Testis (tissue), 2 donors: ENCODE measurements at regions not wholly inside any gene's neighbourhood (a gene's known extent, or its start where the extent isn't known, plus 50 kb on each side); places are given as distances from the start of the nearest gene placed in this dataset.
"Not testable (repeated sequence)": the region's sequence is repeated elsewhere in the genome, so short reads cannot be mapped to it uniquely, and the experiment has no call there.

Experiments
- DNase-seq: peaks from one replicate; pipeline ENCODE4 v3.0.0-alpha.2; 2019
- H3K27ac ChIP-seq, 2 donors: fragments of 200-600 bp; sonication (generic); one replicate each; pipeline ENCODE4 v1.5.1; 2019
- H3K27me3 ChIP-seq: fragments of 200-600 bp; sonication (generic); one replicate; pipeline ENCODE4 v1.5.1; 2019
- H3K36me3 ChIP-seq: fragments of 200-600 bp; sonication (generic); one replicate; pipeline ENCODE4 v1.5.1; 2017; ENCODE audit warnings: low read depth; ENCODE audit errors: missing control alignments
- H3K4me1 ChIP-seq: fragments of 200-600 bp; sonication (generic); one replicate; pipeline ENCODE4 v1.5.1; 2019
- H3K4me3 ChIP-seq, 2 donors: fragments of 200-600 bp; sonication (generic); one replicate each; pipeline ENCODE4 v1.5.1; 2017 to 2019
- H3K9me3 ChIP-seq: fragments of 200-600 bp; sonication (generic); one replicate; pipeline ENCODE4 v1.5.1; 2017
- POLR2A ChIP-seq: fragments of 450-650 bp; IDR thresholded peaks from one replicate; pipeline ENCODE4 v1.6.1; 2017; ENCODE audit warnings: antibody characterized with exemption, mild to moderate bottlenecking, moderate library complexity
- WGBS, 2 donors: methylation state at CpG; one replicate each; pipeline ENCODE4 v1.1.5; 2018; 5-methylcytosine and 5-hydroxymethylcytosine counted together
- intact Hi-C: fragments of 100-400 bp; cut with DNase I; formaldehyde crosslinking; loops from one replicate; pipeline ENCODE4 v1.15.1; 2023; ENCODE audit warnings: low total_unique reads
- TF ChIP-seq, protein P1 (sequence below), 3 experiments: fragments of 450-650 bp in 2 of 3; fragments of 200-600 bp in 1 of 3; sonication (generic) in 1 of 3; IDR thresholded peaks; one replicate each; pipeline ENCODE4 v1.5.1; 2016 to 2019; ENCODE audit warnings: antibody characterized with exemption in 3 of 3, mild to moderate bottlenecking in 2 of 3, moderate library complexity in 1 of 3

DNA sequence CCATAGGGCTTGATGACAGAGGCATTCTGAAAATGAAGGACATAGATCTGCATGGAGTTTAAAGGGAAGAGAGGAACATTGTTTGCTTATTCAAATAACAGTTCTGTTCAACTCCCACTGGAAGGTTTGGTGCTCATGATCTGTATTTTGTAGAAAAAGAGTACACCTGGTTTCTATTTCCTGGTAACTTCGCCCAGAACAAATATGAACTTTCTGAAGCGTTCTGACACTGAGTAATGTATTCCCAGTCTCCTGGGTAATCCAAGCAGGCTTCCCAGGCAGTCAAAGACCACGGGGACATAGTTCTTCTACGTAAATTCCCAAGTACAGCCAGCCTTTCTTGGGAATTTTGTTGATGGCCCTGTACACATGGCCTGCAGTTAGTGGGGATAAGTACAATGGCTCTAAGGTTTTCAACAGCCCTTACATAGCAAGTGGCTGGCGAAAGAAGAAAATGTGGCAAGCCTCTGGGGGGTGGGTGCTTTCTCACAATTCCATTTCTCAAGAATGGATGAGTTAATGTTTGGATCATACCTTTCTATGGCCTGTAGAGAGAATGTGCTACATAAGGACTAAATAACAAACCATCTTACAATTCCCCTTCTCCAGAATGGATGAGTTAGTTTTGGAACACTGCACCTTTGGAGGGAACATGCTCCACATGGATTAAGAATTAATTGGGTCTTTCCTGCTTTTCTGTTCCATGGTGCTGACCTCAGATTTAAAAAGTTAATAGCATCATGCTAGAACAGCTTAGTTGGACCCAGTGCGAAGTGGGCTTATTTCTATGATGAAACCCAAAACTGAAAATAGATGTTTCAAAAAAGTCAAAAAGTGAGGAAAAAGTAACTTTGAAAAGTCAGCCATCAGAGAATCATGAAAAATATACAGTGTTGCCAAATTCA, 52.7 kb downstream of the COL6A6 start:
- H3K4me3 ChIP-seq, result no peak overlapping the region
- DNase-seq, result no peak

GRCh38 chr3:130572769-130573168, 55.8 kb downstream of the COL6A6 start:
- WGBS, 2 donors, result 79 to 80% methylated on average over 2 of the region's 2 CpGs
- no peak overlapping the region for H3K27ac ChIP-seq
- H3K4me3 ChIP-seq, result no peak overlapping the region
- no peaks in the 10 kb centered on the region for H3K36me3 ChIP-seq
- DNase-seq, result no peak
- no peaks in the 10 kb centered on the region for H3K27me3 ChIP-seq
- no peaks in the 10 kb centered on the region for H3K4me1 ChIP-seq
- TF ChIP-seq POLR2A, result no peak
- TF ChIP-seq, protein P1, sequence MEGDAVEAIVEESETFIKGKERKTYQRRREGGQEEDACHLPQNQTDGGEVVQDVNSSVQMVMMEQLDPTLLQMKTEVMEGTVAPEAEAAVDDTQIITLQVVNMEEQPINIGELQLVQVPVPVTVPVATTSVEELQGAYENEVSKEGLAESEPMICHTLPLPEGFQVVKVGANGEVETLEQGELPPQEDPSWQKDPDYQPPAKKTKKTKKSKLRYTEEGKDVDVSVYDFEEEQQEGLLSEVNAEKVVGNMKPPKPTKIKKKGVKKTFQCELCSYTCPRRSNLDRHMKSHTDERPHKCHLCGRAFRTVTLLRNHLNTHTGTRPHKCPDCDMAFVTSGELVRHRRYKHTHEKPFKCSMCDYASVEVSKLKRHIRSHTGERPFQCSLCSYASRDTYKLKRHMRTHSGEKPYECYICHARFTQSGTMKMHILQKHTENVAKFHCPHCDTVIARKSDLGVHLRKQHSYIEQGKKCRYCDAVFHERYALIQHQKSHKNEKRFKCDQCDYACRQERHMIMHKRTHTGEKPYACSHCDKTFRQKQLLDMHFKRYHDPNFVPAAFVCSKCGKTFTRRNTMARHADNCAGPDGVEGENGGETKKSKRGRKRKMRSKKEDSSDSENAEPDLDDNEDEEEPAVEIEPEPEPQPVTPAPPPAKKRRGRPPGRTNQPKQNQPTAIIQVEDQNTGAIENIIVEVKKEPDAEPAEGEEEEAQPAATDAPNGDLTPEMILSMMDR (IDR thresholded peaks at IDR 0.05), result no peak
- no peaks in the 10 kb centered on the region for H3K9me3 ChIP-seq
- intact Hi-C loops, result no loop called here

More for the DNA sequence above, 52.7 kb downstream of the COL6A6 start:
- Histone ChIP-seq H3K27ac (no peak overlapping the region), H3K4me1 (no peaks in the 10 kb centered on the region), H3K36me3 (no peaks in the 10 kb centered on the region), H3K9me3 (no peaks in the 10 kb centered on the region), H3K27me3 (no peaks in the 10 kb centered on the region)
- no peak for TF ChIP-seq POLR2A
- TF ChIP-seq, protein P1 (IDR thresholded peaks at IDR 0.05), result no peak
- WGBS, 2 donors, result 91% methylated on average over 6 of the region's 6 CpGs
- intact Hi-C loops, result no loop called here

GRCh38 chr3:130576375-130577266, 59.6 kb downstream of the COL6A6 start:
- 72% methylated on average over 3 of the region's 3 CpGs for WGBS, 2 donors
- Histone ChIP-seq H3K27ac (no peak overlapping the region), H3K36me3 (no peaks in the 10 kb centered on the region), H3K27me3 (no peaks in the 10 kb centered on the region), H3K4me1 (no peaks in the 10 kb centered on the region), H3K4me3 (no peak overlapping the region), H3K9me3 (no peaks in the 10 kb centered on the region)
- intact Hi-C loops, result no loop called here
- TF ChIP-seq POLR2A, result no peak
- TF ChIP-seq, protein P1 (IDR thresholded peaks at IDR 0.05), result no peak
- DNase-seq, result no peak

- TF ChIP-seq POLR2A, result no peak
- TF ChIP-seq, protein P1 (IDR thresholded peaks at IDR 0.05), result no peak
- Histone ChIP-seq H3K36me3 (no peaks in the 10 kb centered on the region), H3K9me3 (no peaks in the 10 kb centered on the region), H3K4me3 (no peak overlapping the region), H3K4me1 (no peaks in the 10 kb centered on the region), H3K27me3 (no peaks in the 10 kb centered on the region), H3K27ac (no peak overlapping the region)
- DNase-seq, result no peak
- intact Hi-C loops, result no loop called here
These were observed 65.6 kb downstream of the COL6A6 start for GRCh38 chr3:130582457-130583153.

DNA sequence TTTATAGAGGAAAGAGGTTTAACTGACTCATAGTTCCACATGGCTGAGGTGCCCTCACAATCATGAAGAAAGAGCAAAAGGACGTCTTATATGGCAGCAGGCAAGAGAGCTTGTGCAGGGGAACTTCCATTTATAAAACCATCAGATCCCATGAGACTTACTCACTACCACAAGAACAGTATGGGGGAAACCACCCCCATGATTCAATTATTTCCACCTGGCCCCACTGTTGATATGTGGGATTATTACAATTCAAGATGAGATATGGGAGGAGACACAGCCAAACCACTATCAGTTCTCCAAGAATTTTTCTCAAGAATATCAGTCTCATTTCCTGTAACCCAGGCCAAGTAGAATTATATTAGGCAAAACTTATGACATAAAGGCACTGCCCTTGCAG, 77.8 kb downstream of the COL6A6 start:
- DNase-seq, H3K36me3 ChIP-seq, H3K27me3 ChIP-seq, H3K9me3 ChIP-seq, intact Hi-C loops, H3K4me1 ChIP-seq, H3K27ac ChIP-seq, H3K4me3 ChIP-seq: not testable (repeated sequence)
- WGBS, 2 donors, result 86 to 97% methylated on average over 1 of the region's 1 CpG
